ES-I3 (cell line): ENCODE measurements at regions not wholly inside any gene's neighbourhood (a gene's known extent, or its start where the extent isn't known, plus 50 kb on each side); places are given as distances from the start of the nearest gene placed in this dataset.

Experiments used
- H3K36me3 ChIP-seq: 2 replicates; pipeline ENCODE4 v1.6.1; 2013; ENCODE audit warnings: mild to moderate bottlenecking, low read length, control low read depth, moderate library complexity; ENCODE audit not compliant: insufficient read depth
- H3K4me1 ChIP-seq: 2 replicates; pipeline ENCODE4 v1.6.1; 2013; ENCODE audit warnings: mild to moderate bottlenecking, control low read depth, low read length; ENCODE audit not compliant: insufficient read depth
- H3K9ac ChIP-seq: 2 replicates; pipeline ENCODE4 v1.6.1; 2013; ENCODE audit warnings: low read depth, mild to moderate bottlenecking, low read length, moderate library complexity
- H3K9me3 ChIP-seq: 2 replicates; pipeline ENCODE4 v1.6.1; 2013; ENCODE audit warnings: mild to moderate bottlenecking, low read length, moderate library complexity; ENCODE audit not compliant: control insufficient read depth, insufficient read depth

DNA sequence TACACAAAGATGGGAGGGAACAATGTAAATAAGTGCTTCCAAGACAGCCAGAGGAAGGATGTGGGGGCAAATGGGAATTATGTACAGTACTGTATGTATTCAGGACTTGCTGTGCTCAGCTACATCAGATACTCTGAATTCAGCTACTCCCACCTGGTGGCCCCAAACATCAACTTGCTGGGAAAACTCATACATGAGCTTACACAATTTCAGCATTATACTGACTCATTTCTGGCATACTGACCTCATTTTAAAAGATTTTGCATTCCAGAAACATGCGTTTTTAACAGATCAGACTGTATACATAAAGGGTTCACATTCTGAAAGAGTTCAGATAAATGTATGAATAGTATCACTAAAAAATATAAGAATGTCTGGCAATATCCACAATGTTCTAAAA, 59.7 kb downstream of the GPX5 start:
- H3K36me3 ChIP-seq, result no peaks in the 10 kb centered on the region
- no peak overlapping the region for H3K9ac ChIP-seq
- H3K9me3 ChIP-seq, result no peaks in the 10 kb centered on the region
- H3K4me1 ChIP-seq, result no peaks in the 10 kb centered on the region

DNA sequence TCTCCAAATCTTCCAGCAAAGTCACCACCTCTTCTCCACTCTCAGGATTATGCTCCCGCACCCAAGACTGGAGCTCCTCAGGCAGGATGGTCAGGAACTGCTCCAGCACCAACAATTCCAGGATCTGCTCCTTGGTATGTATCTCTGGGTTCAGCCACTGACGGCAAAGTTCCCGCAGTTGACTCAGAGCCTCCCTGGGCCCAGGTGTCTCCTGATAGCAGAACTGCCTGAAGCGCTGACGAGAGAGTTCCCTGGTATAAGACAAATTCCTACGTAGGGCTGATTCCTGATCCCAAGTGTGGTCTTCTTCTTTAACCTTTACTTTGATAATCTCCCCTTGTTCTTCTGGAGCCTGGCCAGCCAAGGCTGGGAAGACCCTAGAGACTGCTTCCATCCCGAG, 60.6 kb downstream of the GPX5 start:
- Histone ChIP-seq H3K4me1 (no peaks in the 10 kb centered on the region), H3K9ac (peak overlapping the region; percentile 81), H3K9me3 (no peaks in the 10 kb centered on the region), H3K36me3 (no peaks in the 10 kb centered on the region)

DNA sequence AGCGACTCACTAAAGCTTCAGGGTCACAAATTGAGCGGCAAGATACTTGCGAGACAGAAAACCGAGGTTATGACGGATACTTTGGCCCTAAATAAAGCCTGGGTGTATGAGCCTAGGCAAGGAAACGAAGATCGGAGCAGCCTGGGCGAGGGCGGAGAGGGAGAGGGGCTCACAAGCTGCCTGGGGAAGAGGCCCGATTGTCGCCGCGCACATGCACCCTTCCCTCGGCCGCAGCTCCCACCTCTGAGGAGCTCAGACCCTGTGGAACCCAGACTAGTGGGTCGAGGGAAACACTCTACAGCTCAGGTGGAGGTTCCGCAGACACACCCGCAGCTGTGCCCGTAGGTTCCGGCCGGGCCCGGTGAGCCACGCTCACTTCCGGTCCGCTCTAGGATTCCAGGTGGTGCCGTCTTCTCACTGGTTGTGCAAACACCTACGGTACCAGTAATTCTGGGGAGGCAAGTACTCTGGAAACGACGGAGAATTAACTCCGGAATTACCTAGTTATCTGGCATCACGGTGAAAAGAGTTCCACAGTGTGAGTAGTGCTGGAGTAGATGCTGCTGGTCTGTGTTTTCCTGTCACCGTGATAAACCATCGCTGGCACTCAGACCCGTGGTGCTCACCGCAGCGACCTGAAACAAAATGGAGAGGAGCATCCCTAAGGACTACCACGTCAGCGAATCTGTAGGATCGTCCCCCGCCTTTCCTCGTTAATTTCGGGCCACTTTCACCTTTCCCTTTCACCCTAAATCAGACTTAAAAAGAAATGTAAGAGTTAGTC, 61.5 kb downstream of the GPX5 start:
- Histone ChIP-seq H3K36me3 (no peaks in the 10 kb centered on the region), H3K9ac (peak overlapping the region; percentile 81), H3K9me3 (no peaks in the 10 kb centered on the region), H3K4me1 (no peaks in the 10 kb centered on the region)

- Histone ChIP-seq H3K9me3 (no peaks in the 10 kb centered on the region), H3K4me1 (no peaks in the 10 kb centered on the region), H3K36me3 (no peaks in the 10 kb centered on the region), H3K9ac (peak overlapping the region; percentile 81)
Observed at GRCh38 chr6:28587746-28588075, 62.0 kb downstream of the GPX5 start.

GRCh38 chr6:28588666-28589065, 63.0 kb downstream of the GPX5 start:
- H3K36me3 ChIP-seq, result no peaks in the 10 kb centered on the region
- no peaks in the 10 kb centered on the region for H3K9me3 ChIP-seq
- H3K9ac ChIP-seq, result peak overlapping the region; percentile 21; the same call in 1 of the 2 replicates
- no peaks in the 10 kb centered on the region for H3K4me1 ChIP-seq

DNA sequence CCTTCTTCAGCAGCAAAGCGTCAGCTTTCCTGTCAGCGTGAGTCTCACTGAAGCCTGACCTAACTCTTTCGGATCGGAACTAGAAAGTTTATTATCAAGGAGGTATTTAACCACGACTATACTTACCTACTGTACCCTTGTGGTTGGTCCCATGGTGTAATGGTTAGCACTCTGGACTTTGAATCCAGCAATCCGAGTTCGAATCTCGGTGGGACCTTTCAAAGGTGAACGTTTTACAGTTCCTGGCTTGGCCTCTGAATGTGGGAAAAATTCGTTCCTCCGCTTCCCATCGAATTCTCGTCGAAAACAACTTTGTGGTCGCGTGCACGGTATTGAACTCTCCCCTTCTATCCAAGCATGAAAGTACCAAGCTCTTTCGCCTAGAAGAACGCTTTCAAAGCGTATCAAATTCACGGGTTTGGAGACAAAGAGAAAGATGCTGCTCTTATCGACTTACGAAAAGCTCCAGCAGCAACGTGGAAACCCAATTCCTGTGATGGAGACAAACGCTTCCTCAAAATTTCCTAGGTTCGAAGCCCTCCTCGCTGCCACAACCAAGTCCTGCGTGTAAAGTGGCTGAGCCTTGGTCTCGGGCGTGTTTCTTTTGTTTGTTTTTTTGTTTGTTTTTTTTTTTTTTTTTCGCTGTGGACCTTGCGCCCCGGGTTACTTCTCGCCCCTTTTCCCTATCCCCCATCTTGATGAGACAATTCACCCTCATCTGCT, 63.7 kb downstream of the GPX5 start:
- Histone ChIP-seq H3K9ac (peak overlapping the region; percentile 45), H3K36me3 (no peaks in the 10 kb centered on the region), H3K9me3 (no peaks in the 10 kb centered on the region)

GRCh38 chr6:28589957-28590349, 64.3 kb downstream of the GPX5 start:
- H3K36me3 ChIP-seq, result no peaks in the 10 kb centered on the region
- H3K4me1 ChIP-seq, result no peaks in the 10 kb centered on the region
- H3K9me3 ChIP-seq, result no peaks in the 10 kb centered on the region
- peak overlapping the region; percentile 45 for H3K9ac ChIP-seq

More for the DNA sequence above, 63.7 kb downstream of the GPX5 start:
- H3K4me1 ChIP-seq, result no peaks in the 10 kb centered on the region

- Histone ChIP-seq H3K9ac (peak overlapping the region; percentile 72), H3K9me3 (no peaks in the 10 kb centered on the region), H3K36me3 (no peaks in the 10 kb centered on the region), H3K4me1 (no peaks in the 10 kb centered on the region)
Observed at GRCh38 chr6:28597217-28597835, 71.6 kb downstream of the GPX5 start.

DNA sequence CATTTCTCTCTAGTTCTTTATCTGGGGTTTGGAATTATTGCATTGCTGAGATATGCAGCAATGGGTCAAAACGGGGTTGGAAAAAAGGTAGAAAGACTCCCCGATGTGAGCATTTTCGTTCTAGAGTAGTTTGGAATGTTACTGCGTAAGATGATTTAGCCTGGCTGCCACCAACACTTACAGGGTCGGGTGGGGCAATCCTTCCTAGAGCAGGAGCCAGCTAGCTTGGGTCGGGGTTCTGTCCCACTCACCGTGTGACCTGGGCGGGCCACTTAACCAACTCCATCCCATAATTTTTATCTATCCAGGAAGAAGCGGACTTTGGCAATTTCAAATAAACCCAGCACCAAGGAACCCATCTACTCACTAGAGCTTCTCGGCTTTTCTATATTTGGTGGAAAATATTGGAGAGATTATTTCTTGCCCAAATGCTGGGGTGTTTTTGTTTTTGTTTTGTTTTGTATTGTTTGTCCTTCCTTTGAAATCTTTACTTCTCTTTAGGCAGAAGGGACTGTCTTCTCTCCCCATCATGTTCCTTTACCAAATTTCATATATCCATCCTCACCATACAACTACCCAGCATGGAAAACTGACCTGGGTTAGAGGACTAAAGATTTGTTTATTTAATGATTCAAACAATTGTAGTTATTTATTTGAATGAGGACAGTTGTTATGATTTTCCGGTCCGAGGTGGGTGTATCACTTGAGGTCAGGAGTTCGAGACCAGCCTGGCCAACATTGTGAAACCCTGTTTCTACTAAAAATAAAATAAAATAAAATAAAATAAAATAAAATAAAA, 72.4 kb downstream of the GPX5 start:
- no peaks in the 10 kb centered on the region for H3K9me3 ChIP-seq
- no peaks in the 10 kb centered on the region for H3K36me3 ChIP-seq
- peak overlapping the region; percentile 72 for H3K9ac ChIP-seq
- H3K4me1 ChIP-seq, result no peaks in the 10 kb centered on the region

GRCh38 chr6:28598757-28599686, 73.3 kb downstream of the GPX5 start:
- Histone ChIP-seq H3K36me3 (no peaks in the 10 kb centered on the region), H3K4me1 (no peaks in the 10 kb centered on the region; the same call in 1 of the 2 replicates), H3K9me3 (no peaks in the 10 kb centered on the region), H3K9ac (no peak overlapping the region)

GRCh38 chr6:28600245-28600644, 74.6 kb downstream of the GPX5 start:
- Histone ChIP-seq H3K36me3 (no peaks in the 10 kb centered on the region), H3K9me3 (no peaks in the 10 kb centered on the region), H3K4me1 (no peaks in the 10 kb centered on the region; the same call in 1 of the 2 replicates), H3K9ac (no peak overlapping the region)

GRCh38 chr6:28603891-28604290, 78.2 kb downstream of the GPX5 start:
- H3K9me3 ChIP-seq, result no peaks in the 10 kb centered on the region

More at GRCh38 chr6:28603891-28604290, 78.2 kb downstream of the GPX5 start:
- Histone ChIP-seq H3K36me3 (no peaks in the 10 kb centered on the region), H3K4me1 (peaks cover 5% of the 10 kb centered on the region; the same call in 1 of the 2 replicates), H3K9ac (no peak overlapping the region)
